Mucosa of gallbladder (tissue), 1 donor: ENCODE measurements at regions not wholly inside any gene's neighbourhood (a gene's known extent, or its start where the extent isn't known, plus 50 kb on each side); places are given as distances from the start of the nearest gene placed in this dataset.
"Not testable (repeated sequence)": the region's sequence is repeated elsewhere in the genome, so short reads cannot be mapped to it uniquely, and the experiment has no call there.

Experiments used
- DNase-seq: peaks from one replicate; pipeline ENCODE4 v3.0.0-alpha.2; 2020; ENCODE audit warnings: low spot score
- donor health status: DM: no; HTN: no; CAD: no.

DNA sequence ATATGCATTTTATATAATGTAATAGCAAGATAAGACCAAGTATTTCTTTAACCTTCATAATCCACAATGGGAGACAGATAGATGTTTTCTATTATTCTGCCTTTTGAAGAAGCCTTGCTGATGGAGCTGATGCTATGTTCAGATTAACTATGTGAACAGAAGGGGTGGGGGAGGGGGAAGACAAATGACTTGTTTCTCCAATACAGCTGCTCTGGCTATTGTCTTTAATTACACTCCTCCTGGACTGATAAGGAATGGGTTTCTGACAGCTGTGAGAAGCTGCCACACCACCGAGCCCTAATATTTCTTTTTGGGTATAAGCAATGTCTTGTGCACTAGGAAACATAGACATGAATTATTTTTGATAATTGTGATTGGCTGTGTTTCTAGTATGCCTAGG lies 62.0 kb downstream of the CAVIN4 start:
- DNase-seq, result no peak

DNA sequence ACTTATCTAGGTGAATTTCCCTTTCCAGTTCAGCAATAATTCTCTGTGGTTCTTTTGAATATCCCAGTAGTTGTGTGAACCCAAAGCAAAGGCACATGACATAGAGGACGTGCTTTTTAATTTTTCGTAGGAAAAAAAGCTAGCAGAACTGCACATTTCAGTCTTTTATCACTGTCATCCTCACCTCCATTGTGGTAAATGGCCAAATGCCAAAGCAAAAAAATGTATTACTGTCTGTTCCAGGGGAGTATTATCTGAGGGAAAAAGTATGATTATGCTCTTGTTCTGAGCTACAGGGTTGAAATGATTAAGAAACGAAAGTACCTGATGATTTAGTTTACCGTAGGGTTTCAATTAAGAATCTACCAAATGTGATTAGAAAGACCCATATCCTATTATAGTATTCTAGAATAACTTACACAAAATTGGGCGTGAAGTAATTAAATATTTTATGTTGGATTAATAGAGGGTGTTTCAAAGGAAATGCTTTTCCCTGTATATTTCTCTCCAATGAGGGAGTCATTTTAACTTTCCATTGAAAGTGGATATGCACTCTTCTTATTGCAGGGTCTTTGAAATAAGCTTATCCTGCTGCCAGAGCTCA lies 62.7 kb downstream of the CAVIN4 start:
- DNase-seq, result no peak

DNA sequence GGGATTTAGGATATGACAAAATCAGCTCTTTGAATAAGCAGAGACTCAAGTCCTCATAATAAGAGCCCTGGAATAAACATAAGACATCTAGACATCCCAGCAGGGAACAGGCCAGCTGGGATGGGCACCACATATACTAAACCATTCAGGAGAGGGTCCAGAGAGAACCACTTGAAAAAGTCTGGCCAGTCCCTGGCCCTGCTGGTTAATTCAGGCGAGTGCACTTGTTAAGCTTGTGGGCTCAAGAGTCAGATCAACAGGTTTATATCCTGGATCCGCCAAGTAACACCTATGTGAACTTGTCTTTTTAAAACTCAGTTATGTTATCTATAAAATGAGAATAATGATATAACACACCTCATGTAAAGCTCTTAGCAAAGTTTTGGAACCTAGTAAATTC lies 63.3 kb downstream of the CAVIN4 start:
- DNase-seq, result no peak

DNA sequence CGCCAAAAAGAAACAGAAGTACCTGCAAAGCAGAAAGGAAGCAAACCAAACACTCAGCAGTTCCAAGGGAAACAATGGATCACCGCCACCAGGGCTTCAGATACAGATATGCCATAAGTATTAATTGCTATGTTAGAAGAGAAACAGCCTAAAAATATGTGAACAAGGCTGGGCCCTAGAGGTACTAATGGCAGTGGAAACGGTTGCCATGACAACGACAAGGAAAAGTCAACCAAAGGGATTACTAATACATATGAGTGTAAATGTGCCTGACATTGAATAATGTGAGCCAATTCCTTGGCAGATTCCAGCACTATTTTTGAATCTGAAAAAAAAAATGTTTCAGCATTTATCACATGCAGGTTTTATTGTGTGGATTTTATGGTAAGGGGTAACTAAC lies 75.0 kb downstream of the CAVIN4 start:
- DNase-seq, result no peak

DNA sequence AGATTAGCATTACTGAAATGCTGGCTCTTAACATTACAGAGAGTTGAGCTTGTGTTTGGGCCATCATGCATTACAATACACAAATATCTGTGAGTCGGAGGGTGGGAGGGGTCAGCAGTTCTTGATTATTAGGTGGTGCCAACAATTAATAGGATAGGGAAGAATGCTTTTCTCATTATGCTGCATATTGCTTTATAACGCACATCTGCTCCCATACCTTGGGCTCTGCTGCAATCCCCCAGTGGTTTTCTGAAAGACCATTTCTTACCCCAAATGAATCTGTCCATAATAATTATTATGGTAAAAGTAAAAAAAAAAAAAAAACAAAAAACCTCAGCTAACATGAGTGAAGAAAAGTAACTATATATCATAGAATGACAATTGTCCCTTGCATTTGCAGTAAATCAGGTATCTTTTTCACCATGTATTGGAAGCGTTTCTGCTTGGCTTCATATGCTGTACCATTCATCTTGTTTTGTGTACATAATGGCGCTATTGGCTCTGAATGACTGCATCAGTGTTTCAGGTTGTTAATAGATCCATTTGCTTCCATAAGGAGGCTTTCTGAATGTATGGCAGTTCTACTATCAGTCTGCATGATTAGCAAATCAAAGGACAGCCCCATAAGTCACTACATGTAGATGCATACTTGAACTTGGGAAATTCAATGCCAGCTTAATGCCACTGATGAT lies 75.9 kb downstream of the CAVIN4 start:
- DNase-seq, result no peak

DNA sequence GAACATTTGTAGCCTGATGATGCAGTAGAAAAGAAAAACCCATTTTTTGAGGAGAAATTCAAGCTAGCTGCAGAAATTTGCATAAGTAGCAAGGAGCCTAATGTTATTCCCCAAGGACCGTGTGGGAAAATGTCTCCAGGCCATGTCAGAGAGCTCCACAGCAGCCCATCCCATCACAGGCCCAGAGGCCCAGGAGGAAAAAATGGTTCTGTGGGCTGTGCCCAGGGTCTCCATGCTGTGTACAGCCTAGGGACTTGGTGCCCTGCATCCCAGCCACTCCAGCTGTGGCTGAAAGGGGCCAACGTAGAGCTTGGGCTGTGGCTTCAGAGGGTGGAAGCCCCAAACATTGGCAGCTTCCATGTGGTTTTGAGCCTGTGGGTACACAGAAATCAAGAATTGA lies 79.0 kb downstream of the CAVIN4 start:
- not testable (repeated sequence) for DNase-seq

DNA sequence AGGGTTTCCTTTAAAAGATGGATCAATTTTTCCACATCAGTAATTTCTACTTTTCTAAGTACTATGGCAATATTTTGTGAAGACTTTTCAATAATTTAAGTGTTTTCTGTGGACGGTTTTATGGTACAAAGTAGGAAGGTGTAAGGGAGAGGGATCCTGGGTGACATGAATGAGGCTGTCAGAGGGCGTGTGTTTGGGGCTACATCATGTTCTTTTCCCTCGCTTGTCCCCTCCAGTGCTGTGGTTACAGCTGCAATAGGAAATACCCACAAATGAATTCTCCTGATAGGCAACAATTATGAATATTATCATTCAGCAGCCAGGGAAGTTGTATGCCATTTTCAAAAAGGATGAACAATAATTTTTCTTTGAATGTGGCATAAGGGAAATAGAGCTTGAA lies 83.8 kb downstream of the CAVIN4 start:
- no peak for DNase-seq

DNA sequence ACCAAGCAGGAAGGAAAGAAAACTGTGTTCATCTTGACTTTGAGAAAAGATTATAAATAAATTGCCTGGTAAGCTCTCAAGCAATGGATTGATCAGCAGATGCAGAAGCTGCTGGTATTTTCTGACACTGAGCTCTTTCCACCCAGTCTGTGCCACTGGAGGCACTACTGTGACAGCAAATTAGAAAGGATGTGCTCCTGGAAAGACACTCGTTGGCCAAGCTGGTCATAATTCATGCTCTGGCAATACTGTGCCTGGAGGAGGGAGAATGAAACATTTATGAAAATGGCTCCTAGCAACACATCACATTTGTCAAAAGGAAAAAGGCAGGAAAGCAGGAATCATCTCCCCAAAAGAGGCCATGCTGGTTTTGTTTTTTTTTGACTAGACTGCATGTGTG lies 84.2 kb downstream of the CAVIN4 start:
- DNase-seq, result no peak

DNA sequence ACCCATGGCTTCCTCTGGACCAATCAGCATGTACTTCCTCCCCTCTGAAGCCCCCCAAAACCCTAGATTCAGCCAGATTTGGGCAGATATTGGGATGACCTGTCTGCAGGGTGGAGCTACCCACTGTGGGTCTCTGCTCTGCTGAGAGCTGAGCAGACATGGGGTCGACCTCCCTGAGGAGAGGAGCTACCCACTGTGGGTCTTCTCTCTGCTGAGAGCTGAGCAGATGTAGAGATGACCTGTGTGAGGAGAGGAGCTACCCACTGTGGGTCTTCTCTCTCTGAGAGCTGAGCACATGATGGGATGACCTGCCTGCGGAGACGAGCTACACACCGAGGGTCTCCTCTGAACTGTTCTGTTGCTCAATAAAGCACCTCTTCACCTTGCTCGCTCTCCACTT lies 89.6 kb downstream of the CAVIN4 start:
- no peak for DNase-seq

DNA sequence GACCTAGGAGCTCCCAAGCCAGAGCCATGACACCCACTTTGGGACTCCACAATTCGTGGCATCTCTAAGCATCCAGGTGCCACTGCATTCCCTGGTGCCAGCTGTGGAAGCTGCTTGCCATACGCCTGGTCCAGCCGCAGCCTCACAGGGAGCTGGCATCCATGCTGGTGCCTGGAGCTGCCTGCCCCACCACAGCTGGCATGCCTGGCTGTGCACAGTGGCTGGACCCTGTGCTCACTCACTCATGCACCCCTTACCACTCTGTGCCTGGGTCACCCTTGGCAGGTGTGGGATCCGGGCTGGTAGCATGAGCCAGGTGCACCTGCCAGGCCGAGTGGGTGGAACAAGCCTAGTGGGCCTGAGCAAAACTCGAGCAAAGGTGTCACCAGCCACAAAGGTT lies 90.1 kb downstream of the CAVIN4 start:
- DNase-seq, result no peak

DNA sequence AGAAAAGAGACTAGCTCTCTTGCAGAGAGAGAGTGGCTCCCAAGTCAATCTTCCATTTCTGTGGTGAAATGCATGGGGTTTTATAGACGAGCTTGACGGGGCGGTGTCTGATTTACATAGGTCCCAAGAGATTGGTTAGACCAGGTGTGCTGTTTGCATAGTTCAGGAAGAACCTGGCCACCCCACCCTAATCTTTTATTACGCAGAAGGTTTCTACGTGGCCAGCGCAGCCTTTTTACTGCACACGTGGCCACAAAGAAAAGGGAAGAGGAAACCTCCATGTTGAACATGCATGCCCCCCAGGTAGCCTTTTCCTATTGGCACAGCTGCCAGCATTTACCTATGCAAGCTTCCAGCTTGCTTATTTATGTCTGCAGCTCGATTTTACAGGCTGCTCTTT lies 92.1 kb downstream of the CAVIN4 start:
- no peak for DNase-seq

DNA sequence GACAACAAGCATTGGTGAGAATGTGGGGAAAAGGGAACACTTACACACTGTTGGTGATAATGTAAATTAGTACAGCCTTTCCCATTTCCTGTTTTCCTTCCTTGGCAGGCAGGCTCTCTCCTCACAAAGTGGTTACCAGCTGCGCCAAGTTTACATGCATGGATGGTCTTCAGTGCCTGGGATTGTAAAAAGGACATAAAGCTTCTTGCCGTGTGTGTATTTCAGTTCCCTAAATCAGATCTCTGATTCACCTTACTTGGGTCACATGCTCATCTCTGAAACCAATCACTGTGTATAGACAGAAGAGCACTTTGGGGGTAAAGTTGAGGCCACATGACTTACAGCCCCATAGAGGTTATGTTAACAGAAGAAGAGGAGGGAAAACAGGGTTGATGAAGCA lies 92.8 kb downstream of the CAVIN4 start:
- no peak for DNase-seq

DNA sequence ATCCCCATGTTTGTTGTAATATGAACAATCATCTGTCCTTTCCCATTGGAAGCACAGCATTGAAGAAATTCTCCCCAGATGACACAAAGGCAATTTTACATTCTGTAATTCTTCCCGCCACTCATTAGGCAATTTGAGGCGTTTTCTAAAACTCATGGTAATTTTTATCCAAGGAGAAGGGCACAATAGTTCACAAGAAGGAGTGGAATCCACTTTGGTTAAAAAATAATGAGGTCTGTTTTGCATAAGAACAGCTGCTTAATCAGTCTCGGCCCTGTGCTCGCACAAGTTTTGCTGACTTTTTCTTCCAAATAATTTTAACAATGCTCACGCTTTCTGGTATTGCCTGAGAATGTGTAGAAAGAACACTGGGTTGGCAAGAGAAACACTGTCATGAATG lies 94.0 kb downstream of the CAVIN4 start:
- no peak for DNase-seq

DNA sequence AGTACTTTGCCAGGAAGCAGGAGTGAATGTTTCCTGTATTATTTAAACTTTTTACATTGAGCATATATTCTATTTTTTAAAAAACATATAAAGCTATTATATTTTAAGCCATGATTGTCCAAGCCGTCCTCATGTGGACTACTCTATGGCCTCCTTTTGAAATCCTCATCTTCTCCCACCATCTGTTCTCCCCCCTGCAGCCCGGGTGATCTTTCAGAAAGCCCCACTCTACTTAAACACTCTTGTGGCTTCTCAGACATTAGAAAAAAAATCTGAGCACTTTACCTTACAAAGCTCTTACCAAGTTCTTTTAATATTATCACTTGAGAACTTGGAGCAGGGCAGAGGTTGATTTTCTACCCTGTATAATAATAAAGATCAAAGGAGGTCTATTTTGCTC lies 95.4 kb downstream of the CAVIN4 start:
- no peak for DNase-seq

DNA sequence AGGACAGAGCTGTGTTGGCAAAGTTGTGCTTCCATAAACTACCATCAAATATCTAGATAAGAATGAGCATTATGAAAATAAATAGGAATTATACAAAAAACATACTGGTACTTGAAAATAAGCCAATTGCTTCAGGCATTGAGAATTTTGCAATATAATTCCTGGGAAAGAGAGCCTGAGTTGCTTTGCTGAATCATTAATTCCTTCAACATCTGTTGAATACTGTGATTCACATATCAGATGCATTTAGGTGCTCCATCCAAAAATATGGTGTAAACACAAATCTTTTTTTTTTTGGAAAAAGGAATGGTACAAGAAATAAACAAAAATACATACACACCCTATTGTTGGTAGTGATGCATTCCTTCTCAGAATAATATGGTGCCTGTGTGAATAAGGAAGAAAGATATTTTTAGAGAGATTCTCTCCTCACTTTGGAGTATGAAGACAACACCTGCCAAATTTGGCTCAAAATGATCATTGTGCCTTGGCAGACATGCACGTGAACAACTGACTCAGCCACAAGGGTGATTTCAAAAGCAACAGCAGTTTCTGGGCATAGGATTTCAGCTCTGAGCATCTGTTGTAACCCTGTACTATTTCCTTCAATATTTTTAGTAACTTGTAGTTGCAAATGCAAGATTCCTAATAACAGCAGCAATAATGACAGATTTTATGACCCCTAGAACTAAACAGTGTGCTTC lies 96.7 kb downstream of the CAVIN4 start:
- no peak for DNase-seq

DNA sequence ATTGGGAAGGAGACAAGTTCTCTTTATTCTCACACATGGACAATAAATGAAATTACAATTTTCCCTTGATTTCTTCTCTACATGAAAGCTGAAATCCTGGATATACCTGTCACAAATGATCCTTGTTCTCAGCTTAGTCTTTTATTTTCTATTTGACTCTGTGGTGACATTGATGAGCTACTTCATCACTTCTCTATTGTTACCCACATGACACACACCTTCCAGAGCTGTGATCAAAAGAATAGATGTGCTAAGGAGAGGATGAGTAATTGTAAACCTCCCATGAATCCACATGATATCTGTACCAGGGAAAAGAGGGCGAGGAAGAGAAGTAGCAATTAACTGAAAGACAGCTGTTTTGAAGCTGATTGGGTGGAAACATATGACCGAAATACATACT lies 102.0 kb downstream of the CAVIN4 start:
- DNase-seq, result no peak

DNA sequence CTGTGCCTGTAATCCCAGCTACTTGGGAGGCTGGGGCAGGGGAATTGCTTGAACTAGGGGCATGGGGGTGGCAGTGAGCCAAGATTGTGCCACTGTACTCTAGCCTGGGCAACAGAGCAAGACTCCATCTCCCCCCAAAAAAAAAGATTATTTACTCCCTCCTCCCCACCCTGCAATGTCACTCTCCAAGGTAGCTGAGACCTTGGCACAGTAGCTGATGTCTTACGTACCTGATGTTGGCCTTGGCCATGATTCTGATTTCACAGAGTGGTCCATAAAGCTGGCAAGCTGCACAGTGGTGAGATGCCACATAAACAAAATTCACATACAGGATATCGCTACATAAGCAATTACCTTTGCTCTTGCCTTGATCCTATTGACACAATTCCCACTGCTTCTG lies 108.5 kb downstream of the CAVIN4 start:
- DNase-seq, result no peak

DNA sequence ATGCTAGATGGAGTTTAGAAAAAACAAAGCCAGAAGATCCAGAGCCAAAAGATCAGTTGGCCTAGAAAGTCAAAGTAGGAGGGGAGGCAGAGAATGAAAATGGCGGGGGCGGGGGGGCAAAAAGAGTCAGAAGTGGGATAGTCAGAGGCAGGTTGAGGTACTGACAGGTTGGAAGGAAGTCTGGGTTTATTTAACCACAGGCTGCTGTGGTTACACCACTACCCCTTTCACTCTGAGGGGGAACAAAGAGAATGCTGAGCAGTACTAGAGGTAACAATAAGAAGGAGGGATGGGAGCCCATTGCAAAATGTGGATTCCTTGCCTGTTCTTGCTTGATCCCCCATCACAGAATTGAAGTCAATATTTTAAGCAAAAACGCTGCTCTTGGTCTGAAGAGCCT lies 111.8 kb downstream of the CAVIN4 start:
- no peak for DNase-seq

DNA sequence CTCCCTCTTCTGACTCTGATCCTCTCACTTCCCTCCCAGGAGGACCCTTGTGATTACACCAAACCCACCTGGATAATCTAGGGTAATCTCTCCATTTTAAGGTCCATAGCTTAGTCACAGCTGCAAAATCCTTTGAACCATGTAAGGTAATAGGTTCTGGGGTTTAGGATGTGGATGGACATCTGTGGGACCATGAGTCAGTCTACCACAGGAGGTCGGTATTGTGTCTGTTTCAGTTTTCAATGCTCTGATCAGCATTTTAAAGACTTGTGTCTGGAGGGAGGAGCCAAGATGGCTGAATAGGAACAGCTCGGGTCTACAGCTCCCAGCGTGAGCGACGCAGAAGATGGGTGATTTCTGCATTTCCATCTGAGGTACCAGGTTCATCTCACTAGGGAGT lies 112.6 kb downstream of the CAVIN4 start:
- no peak for DNase-seq

DNA sequence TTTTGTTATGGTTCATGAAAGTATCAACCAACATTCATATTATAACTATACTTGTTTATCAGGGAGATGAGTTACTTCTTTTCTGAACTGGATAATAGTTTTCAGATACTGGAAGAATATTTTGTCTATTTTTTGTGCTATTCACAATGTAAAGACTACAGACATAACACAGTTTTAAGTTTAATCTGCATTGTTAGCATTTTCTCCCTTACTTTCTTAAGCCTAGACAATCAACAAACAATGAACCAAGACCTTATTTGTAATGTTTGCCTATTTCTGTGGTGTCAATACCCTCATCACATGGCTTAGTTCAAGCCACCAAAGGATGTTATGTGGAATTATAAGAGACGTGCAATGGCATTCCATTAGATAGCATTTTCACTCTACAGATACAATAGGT lies 119.5 kb downstream of the CAVIN4 start:
- DNase-seq, result no peak

DNA sequence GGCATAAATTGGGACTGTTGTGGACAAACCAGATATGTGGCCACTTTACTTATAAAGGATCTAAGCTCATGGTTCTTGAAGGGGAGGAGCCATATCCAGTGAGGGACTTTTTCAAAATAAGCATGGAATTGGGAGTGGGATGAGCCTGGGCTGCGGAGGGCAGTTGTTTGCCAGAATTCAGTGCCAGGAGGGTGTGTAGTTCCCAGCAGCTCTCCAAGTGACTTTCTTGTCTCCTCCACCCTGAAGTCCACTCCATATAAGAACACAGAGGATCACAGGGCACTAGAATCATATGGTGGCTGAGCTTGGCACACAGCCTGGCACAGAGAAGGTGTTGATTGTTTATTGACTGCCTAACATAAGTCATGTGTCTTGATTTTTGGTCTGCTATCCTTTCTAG lies 121.1 kb downstream of the CAVIN4 start:
- no peak for DNase-seq

DNA sequence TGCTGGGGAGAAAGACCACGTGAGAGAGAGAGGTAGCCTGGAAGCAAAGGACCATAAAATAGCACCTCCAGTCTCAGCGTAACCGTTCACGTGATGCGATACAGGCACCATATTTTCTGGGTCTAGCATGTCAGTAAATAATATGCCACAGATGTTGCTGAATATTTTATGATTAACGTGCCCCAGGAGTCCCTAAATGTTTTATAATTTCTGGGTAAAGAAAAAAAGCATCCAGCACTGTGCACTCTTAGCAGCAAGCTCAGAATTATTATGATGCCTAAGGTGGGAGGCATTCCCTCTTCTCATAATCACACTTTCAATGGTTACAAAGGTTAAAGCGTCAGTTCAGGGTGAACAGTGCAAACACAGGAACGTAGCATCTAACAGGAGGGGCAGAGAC lies 121.8 kb downstream of the CAVIN4 start:
- no peak for DNase-seq

DNA sequence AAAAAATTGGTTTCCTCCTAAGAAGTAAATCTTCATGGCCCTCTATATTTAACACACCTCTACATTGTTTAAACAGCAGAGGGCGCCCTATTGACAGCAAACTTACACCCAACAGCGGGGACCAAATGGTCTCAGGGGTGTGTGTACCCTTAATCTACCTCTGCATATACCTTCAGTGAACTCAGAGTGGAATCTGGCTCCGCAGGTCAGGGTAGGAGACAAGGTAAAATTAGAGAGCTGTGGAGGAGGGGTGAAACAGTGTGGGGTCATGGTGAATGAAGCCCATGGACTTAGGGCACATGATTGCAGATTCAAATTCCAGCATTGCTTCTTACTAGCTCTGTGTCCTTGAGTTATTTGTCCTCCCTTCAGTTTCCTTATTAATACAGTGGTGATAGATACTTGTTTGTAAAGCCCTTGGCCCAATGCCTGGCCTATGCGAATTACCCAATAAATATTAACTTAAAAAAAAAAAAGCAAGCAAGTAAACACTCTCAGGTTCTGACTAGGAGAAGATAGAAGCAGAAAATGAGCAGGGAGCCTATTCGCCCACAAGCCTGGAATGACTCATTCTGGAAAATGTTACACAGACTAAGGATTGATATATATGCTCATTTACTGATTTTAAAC lies 122.9 kb downstream of the CAVIN4 start:
- DNase-seq, result peak; percentile 55
